Neural progenitor cell (in vitro differentiated cells): ENCODE measurements at regions not wholly inside any gene's neighbourhood (a gene's known extent, or its start where the extent isn't known, plus 50 kb on each side); places are given as distances from the start of the nearest gene placed in this dataset.

Experiments
- CTCF ChIP-seq: fragments of 200-600 bp; sonication (generic); IDR thresholded peaks from 2 replicates; pipeline ENCODE4 v1.5.1; 2017; ENCODE audit warnings: antibody characterized with exemption, mild to moderate bottlenecking
- EZH2 ChIP-seq: fragments of 200-600 bp; sonication (generic); IDR thresholded peaks from 2 replicates; pipeline ENCODE4 v1.6.1; 2017; ENCODE audit warnings: antibody characterized with exemption, mild to moderate bottlenecking, moderate library complexity
- EZH2phosphoT487 ChIP-seq: fragments of 200-600 bp; sonication (generic); IDR thresholded peaks from 2 replicates; pipeline ENCODE4 v1.6.1; 2017; ENCODE audit warnings: antibody characterized with exemption

GRCh38 chr10:36051500-36051991 is 409.4 kb upstream of the FZD8 start:
- TF ChIP-seq CTCF, result no peak
- TF ChIP-seq EZH2phosphoT487, result no peak
- TF ChIP-seq EZH2, result no peak
